GM21529 (cell line): ENCODE measurements at regions not wholly inside any gene's neighbourhood (a gene's known extent, or its start where the extent isn't known, plus 50 kb on each side); places are given as distances from the start of the nearest gene placed in this dataset.

Experiments used
- ATAC-seq: cut with Tn5 transposase; IDR thresholded peaks from one replicate; pipeline ENCODE4 v1.9.1; 2021; ENCODE audit not compliant: unreplicated experiment

- no peak for ATAC-seq
Observed at GRCh38 chr10:76667408-76668370, 969.9 kb downstream of the KCNMA1 start.

DNA sequence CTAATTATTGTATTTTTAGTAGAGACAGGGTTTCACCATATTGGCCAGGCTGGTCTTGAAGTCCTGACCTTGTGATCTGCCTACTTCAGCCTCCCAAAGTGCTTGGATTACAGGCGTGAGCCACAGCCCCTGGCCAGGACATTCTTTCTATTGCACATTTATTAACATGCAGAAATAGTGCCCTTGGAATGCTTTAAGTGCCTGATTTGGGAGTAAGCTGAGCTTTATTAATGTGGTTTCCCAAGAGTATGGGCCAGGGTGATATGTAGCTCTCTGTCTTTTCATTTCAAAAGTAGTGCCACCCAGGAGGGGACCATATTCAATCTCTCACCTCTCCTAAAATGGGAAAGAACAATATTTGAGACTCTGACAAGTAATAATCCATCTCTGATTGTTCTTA, 970.7 kb downstream of the KCNMA1 start:
- no peak for ATAC-seq

- no peak for ATAC-seq
Observed at GRCh38 chr10:76665029-76665428, 972.6 kb downstream of the KCNMA1 start.

GRCh38 chr10:76657337-76658012, 980.1 kb downstream of the KCNMA1 start:
- ATAC-seq: no peak

GRCh38 chr10:76651154-76651553, 986.5 kb downstream of the KCNMA1 start:
- ATAC-seq: no peak

DNA sequence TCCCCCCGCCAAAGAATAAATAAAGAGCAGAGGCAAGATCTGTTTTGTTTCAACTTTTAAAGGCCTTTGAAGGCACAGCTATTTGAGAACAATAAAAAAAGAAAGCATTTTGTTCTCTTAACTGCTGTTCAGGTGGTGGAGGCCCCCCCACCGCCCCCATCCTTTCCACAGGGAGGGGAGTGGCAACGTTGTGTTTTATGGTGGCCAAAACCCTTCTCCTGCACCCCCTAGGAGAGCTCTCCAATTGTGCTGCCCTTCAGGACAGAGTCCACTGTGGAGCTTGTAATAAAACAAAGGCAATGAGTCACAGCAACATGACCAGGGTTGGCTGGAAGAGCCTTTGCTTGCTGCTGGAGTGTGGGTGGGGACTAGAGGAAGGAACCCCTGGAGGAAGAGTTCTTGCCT, 987.9 kb downstream of the KCNMA1 start:
- ATAC-seq: no peak

DNA sequence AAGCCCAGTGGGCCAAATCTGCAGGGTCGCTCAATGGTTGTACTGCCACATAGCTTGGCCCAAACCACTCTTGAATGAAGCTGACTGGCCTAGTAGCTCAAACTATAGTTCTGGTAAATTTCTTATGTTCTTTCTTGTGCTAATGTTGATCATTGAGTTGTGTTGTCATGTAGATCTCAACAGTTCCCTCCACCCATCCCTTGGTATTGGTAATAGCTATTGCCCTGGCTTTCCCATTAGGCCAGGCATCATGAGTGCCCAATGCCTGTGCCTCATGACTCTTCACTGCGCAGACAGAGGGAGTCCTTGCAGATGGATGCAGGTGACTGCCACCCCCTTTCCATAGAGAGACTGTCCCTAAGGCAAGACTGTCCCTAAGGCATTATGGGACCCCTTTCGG, 988.4 kb downstream of the KCNMA1 start:
- ATAC-seq: no peak

- ATAC-seq: no peak
Observed at GRCh38 chr10:76647301-76647700, 990.3 kb downstream of the KCNMA1 start.

DNA sequence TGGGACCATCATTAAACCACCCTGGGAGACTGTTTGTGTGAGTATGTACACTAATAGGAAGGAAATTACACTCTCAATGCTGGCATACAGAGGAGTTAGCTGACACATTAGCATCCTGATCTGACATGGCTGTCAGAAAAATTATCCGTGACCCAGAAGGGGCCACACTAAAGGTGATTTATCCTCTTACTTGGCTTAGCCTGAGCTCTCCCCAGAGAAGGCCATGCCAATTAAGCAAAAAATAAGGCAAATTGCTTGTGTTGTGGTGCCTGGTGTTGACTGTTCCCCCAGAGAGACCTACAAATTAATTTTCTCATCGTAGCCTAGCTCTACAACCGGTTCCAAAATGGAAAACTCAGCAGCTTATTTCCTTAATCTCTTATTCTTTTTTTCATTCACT, 992.3 kb downstream of the KCNMA1 start:
- ATAC-seq: no peak

DNA sequence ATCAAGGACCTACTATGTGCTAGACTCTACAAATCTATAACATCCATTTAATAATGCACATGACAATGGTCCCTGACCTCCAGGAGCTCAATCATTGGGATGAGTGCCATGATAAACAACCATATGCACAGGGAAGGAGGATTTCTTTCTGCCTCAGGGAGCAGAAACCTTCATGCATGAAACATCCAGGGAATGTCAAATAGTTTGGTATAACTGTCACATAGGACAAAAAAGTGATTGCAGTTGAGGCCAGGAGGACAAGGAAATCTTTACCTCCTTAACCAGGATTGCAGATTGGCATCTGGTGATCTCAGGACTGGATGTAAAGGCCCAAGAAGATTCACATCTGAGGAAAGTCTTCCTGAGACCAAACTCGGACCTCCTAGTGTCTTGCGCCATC, 993.1 kb downstream of the KCNMA1 start:
- ATAC-seq: no peak

DNA sequence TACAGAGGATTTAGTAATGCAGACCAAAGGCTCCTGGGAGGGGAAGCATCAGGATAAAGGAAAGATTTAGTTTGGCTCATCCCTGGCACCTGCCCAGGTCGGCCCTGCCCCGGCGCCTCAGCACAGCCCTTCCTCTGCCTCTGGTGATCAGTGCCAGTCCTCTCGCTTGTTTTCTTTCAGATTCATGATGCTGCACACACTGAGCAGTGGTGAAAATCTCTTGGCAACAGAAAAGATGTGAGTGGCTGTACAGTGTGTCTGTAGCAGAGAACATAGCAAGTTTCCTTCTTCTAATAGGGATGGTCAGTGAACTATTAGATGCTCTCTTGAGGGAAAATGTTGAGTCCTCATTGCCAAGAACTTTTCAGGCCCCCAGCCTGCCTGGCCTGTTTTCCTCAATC, 994.1 kb downstream of the KCNMA1 start:
- ATAC-seq: no peak

DNA sequence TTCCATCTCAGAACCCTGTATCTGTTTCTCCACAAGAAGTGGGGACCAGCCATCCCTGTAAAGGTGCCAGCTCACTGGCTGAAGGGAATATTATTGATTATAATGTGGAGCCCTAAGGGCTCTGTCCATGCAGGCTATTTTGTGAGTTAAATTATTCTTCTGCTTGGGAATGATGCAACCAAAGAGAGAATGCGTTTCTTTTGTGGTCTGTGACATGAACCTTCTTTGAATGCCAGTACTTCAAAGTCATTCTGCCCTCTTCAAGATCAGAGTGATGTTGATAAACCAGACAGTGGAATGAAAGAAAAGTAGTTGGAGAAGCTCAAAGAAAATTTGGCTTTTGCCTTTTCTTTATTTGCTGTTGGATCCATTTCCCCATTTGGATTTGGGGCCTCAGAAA, 995.2 kb downstream of the KCNMA1 start:
- ATAC-seq: no peak

DNA sequence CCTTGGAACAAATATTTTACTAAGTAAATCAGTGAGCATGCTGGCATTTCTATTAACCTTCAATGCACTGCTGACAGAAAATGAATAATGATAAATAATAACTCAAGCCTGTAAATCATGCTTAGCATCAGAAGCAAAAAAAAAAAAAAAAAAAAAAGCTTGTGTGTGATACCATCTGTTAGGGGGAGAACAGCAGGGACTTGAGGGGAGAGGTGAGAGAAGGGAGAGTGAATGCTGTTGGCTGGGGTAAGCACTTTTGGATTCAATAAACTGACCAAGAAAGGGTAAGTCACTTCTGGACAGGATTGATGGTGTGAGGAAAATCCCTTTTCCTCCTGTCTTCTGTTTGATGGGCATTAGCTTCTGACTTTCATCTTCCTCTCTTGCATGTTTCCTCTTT, 996.4 kb downstream of the KCNMA1 start:
- ATAC-seq: no peak

DNA sequence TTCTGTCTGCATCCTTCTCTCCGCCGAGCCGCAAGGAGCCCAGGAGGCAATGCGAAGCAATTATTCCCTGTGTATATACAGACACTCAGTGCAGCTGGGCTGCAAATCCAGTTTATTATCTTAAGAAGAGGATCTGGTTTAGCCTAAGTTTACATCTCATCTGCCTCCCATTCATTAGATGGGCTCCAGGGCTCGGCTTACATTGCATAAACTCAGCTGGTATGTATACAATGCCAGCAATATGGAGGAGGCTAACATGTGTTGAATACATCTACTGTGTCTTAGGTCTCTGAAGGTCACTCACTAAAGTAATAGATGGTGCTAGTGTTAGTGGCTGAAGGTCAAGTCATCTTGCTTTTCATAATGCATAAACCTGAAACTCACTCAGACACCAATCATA, 996.8 kb downstream of the KCNMA1 start:
- no peak for ATAC-seq

- peak; percentile 64 for ATAC-seq
Observed at GRCh38 chr10:76632767-76633051, 1004.9 kb downstream of the KCNMA1 start.

DNA sequence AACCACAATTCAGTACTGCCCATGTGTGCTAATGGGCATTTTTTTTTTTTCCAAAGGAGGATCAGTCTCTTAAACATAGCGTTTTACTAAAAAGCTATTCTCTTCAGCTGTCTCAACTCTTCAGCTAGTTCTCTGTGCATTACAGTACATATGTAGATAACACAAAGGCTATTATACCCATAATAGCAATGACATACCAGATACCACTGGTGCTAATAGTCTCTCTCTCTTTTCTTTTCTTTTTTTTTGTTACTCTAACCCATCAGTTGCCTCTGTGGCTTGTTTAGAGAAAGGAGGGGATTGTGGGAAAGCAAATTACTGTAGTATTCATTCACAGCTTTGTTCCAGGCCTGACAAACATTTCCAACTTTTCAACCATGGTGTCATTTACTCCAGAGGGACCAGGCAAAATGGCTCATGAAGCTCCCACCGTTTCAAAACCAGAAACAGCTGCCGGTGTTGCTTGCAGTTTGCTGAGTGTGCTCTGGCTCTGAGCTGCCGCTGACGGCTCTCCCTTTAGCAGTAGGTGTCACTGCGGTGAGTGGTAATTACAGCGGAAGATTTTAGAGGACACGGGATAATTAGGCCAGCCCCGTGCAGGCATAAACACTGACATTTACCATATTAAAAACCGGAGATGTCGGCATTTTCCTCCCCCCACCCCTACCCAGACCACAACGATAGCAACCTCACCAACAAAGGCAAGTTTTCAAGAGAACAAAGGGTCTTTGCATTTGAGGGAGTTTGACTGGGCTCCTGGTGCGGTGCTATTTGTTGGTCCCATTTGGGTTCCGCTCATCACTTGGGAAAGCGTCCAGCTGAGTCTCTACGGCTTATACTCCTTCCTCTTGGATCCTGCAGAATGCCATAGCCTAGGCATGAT, 1005.5 kb downstream of the KCNMA1 start:
- ATAC-seq: no peak

DNA sequence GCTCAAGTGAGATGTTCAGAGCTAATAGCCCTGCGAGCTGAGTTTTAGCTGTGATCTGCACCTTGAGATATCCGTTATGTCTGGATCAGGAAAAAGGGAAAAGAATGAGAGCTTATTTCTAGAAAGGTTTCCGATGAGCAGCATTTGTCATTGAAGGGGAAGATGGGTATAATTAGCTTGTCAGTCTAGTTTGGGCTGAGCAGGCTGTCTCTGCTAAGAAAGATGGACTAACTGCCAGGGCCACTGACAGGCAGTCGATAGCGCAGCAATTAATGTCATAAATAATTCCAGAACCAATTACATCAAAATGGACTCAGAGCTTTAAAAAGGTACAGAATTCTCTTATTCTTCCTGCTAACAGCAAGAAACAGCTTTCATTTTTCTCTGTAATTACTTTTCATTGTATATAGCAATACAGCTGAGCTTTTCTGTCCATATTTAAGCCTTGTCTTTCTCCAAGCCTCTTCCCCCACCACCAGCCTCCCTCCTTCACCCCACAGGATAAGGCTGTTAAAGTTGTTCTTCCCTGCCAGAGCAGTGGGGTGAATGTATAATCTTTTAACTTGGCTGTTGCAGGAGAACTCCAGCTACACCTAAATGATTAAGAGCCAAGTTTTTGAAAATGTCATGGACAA, 1006.5 kb downstream of the KCNMA1 start:
- ATAC-seq: no peak

DNA sequence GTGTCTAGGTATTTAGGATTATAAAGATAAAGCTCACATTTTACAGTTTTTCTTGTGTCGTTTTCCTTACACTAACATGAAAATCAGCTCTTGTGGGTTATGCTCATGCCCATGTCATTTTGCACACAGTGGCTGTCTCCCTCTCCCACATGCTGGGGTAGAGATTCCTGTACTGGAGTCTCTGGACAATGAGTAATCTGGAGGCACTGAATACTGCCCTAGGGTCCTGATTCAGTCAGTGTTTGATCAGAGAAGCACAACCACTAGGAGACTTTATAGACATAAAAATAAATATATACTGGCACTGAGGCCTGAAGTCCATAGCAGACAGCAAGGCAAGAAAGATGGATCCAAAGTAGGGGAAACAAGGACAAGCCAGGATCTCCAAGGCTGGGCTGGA, 1008.8 kb downstream of the KCNMA1 start:
- ATAC-seq: no peak

- ATAC-seq: no peak
Observed at GRCh38 chr10:76626386-76626785, 1011.2 kb downstream of the KCNMA1 start.

GRCh38 chr10:76624470-76624869, 1013.1 kb downstream of the KCNMA1 start:
- ATAC-seq: peak; percentile 97
